IMR-90 (cell line): ENCODE measurements at regions not wholly inside any gene's neighbourhood (a gene's known extent, or its start where the extent isn't known, plus 50 kb on each side); places are given as distances from the start of the nearest gene placed in this dataset.

Experiments
- ATAC-seq: fragments of 200-7000 bp; cut with Tn5 transposase; 2 replicates; pipeline ENCODE4 v1.9.1; 2020; ENCODE audit warnings: low read depth, mild to moderate bottlenecking, moderate library complexity
- BruUV-seq: library from RNA; stranded (reverse); fragments of 400-500 nt; replicated peaks from 2 replicates; lab custom pipeline; 2021; lab: Mats Ljungman, UMichigan
- CTCF ChIA-PET: fragments of 300-600 bp; formaldehyde crosslinking; extraction: SDS; loops from one replicate; lab custom pipeline; 2021; ENCODE audit warnings: antibody characterized with exemption; lab: Yijun Ruan, JAX
- POLR2A ChIA-PET: fragments of 300-600 bp; sonication (Branson Sonifier 250); formaldehyde crosslinking; loops from one replicate; lab custom pipeline; 2022; ENCODE audit warnings: antibody characterized with exemption; ENCODE audit not compliant: unreplicated experiment; lab: Charles Lee
- DNase-seq: peaks from one replicate; pipeline ENCODE4 v3.0.0; 2013
- H2AFZ ChIP-seq: replicated peaks from 2 replicates; pipeline ENCODE3; 2013; ENCODE audit warnings: low read length, mild to moderate bottlenecking; ENCODE audit not compliant: poor library complexity
- H2AK5ac ChIP-seq: 2 replicates; pipeline ENCODE4 v1.6.1; 2013; ENCODE audit warnings: low read depth, low read length, inconsistent platforms
- H2AK9ac ChIP-seq: replicated peaks from 2 replicates; pipeline ENCODE3; 2013; ENCODE audit warnings: mild to moderate bottlenecking, low read depth, low read length, moderate library complexity; ENCODE audit not compliant: poor library complexity
- H2BK120ac ChIP-seq: 2 replicates; pipeline ENCODE4 v1.6.1; 2013; ENCODE audit warnings: low read depth, low read length, inconsistent platforms
- H2BK15ac ChIP-seq: 3 replicates; pipeline ENCODE4 v1.6.1; 2013; ENCODE audit warnings: low read depth, low read length, inconsistent platforms
- H2BK20ac ChIP-seq: 2 replicates; pipeline ENCODE4 v1.6.1; 2013; ENCODE audit warnings: low read depth, mild to moderate bottlenecking, inconsistent platforms, low read length, moderate library complexity
- H2BK5ac ChIP-seq: 2 replicates; pipeline ENCODE4 v1.6.1; 2013; ENCODE audit warnings: mild to moderate bottlenecking, low read depth, low read length, inconsistent platforms; ENCODE audit not compliant: poor library complexity, severe bottlenecking
- H3K14ac ChIP-seq: replicated peaks from 2 replicates; pipeline ENCODE4 v1.6.1; 2013; ENCODE audit warnings: low read depth, low read length, inconsistent platforms
- H3K18ac ChIP-seq: 2 replicates; pipeline ENCODE4 v1.6.1; 2013; ENCODE audit warnings: low read depth, low read length, control low read depth
- H3K23ac ChIP-seq: 2 replicates; pipeline ENCODE4 v1.6.1; 2013; ENCODE audit warnings: low read depth, low read length, inconsistent platforms
- H3K27ac ChIP-seq: 2 replicates; pipeline ENCODE4 v1.5.1; 2013; ENCODE audit warnings: mild to moderate bottlenecking, control low read depth, low read length; ENCODE audit not compliant: insufficient read depth
- H3K27me3 ChIP-seq: 2 replicates; pipeline ENCODE4 v1.6.1; 2013; ENCODE audit warnings: low read length; ENCODE audit not compliant: control insufficient read depth, insufficient read depth
- H3K36me3 ChIP-seq: 2 replicates; pipeline ENCODE4 v1.6.1; 2013; ENCODE audit warnings: low read length, mixed read lengths; ENCODE audit not compliant: control insufficient read depth, insufficient read depth
- H3K4ac ChIP-seq: 2 replicates; pipeline ENCODE4 v1.6.1; 2013; ENCODE audit warnings: low read depth, low read length, inconsistent platforms
- H3K4me1 ChIP-seq: 2 replicates; pipeline ENCODE4 v1.6.1; 2013; ENCODE audit warnings: low read length, mixed read lengths; ENCODE audit not compliant: control insufficient read depth, insufficient read depth
- H3K4me2 ChIP-seq: 2 replicates; pipeline ENCODE4 v1.6.1; 2013; ENCODE audit warnings: low read depth, mild to moderate bottlenecking, control low read depth, low read length, moderate library complexity
- H3K4me3 ChIP-seq: 2 replicates; pipeline ENCODE4 v1.5.1; 2013; ENCODE audit warnings: low read depth, mild to moderate bottlenecking, control low read depth, low read length, moderate library complexity; ENCODE audit not compliant: insufficient read depth
- H3K56ac ChIP-seq: 2 replicates; pipeline ENCODE4 v1.6.1; 2013; ENCODE audit warnings: low read length, inconsistent platforms; ENCODE audit not compliant: insufficient read depth; ENCODE audit errors: extremely low read depth
- H3K79me1 ChIP-seq, 2 experiments: 2 replicates each; pipeline ENCODE4 v1.6.1; 2013; ENCODE audit warnings: low read length in 2 of 2, inconsistent platforms in 1 of 2, low read depth in 1 of 2
- H3K9ac ChIP-seq: 2 replicates; pipeline ENCODE4 v1.6.1; 2013; ENCODE audit warnings: low read depth, low read length, control low read depth
- H3K9me1 ChIP-seq: 2 replicates; pipeline ENCODE4 v1.6.1; 2013; ENCODE audit warnings: low read length, inconsistent platforms; ENCODE audit not compliant: insufficient read depth
- H3K9me3 ChIP-seq: 2 replicates; pipeline ENCODE4 v1.6.1; 2013; ENCODE audit warnings: low read length; ENCODE audit not compliant: control insufficient read depth, insufficient read depth
- H4K20me1 ChIP-seq: 2 replicates; pipeline ENCODE4 v1.6.1; 2013; ENCODE audit warnings: low read length, inconsistent platforms; ENCODE audit not compliant: insufficient read depth
- H4K5ac ChIP-seq: 2 replicates; pipeline ENCODE4 v1.6.1; 2013; ENCODE audit warnings: mild to moderate bottlenecking, low read depth, low read length, control low read depth
- H4K8ac ChIP-seq, 2 experiments: 2 replicates each; pipeline ENCODE4 v1.6.1; 2013; ENCODE audit warnings: low read depth in 2 of 2, low read length in 2 of 2, control low read depth in 1 of 2, inconsistent platforms in 1 of 2
- H4K91ac ChIP-seq: 2 replicates; pipeline ENCODE4 v1.6.1; 2013; ENCODE audit warnings: low read depth, low read length, inconsistent platforms; ENCODE audit not compliant: insufficient read depth
- CHD1 ChIP-seq: IDR thresholded peaks from 2 replicates; pipeline ENCODE4 v1.6.1; 2012; ENCODE audit warnings: low read depth, low read length, improper control_type of control experiment
- CTCF ChIP-seq: conservative IDR thresholded peaks from 2 replicates; pipeline ENCODE4 v1.5.1; 2012; ENCODE audit warnings: mild to moderate bottlenecking, low read depth, low read length, improper control_type of control experiment
- MAFK ChIP-seq: IDR thresholded peaks from 2 replicates; pipeline ENCODE4 v1.6.1; 2012; ENCODE audit warnings: low read depth, low read length, improper control_type of control experiment
- POLR2A ChIP-seq: IDR thresholded peaks from 2 replicates; pipeline ENCODE4 v1.6.1; 2012; ENCODE audit warnings: mild to moderate bottlenecking, low read depth, low read length
- SMC3 ChIP-seq: fragments of 150-350 bp; IDR thresholded peaks from 2 replicates; pipeline ENCODE4 v1.6.1; 2016; ENCODE audit warnings: low read depth, mild to moderate bottlenecking, antibody characterized with exemption, low read length, moderate library complexity
- WGBS, 2 experiments: methylation state at CpG; one replicate each; pipeline versions ENCODE4 v1.1.5 to v1.1.7; 2013; ENCODE audit warnings: missing lambda C conversion rate in 2 of 2; ENCODE audit not compliant: insufficient read length in 1 of 2; ENCODE audit errors: extremely low coverage in 2 of 2; 5-methylcytosine and 5-hydroxymethylcytosine counted together
- dilution Hi-C: fragments of 300-500 bp; cut with HindIII; formaldehyde crosslinking; loops from one replicate; pipeline ENCODE4 v1.14.3; 2018; ENCODE audit warnings: low sequenced_read_pairs; ENCODE audit not compliant: unreplicated experiment
- in situ Hi-C: fragments of 300-500 bp; cut with MboI; formaldehyde crosslinking; loops from 3 replicates; pipeline ENCODE4 v1.14.3; 2019; ENCODE audit warnings: low sequenced_read_pairs, inconsistent platforms, mixed read lengths
- intact Hi-C: fragments of 100-400 bp; cut with micrococcal nuclease; formaldehyde crosslinking; loops from 2 replicates; pipeline ENCODE4 v1.10.0; 2022

- intact Hi-C loops: no loop called here
- WGBS, 2 experiments: 71% methylated on average over 1 of the region's 10 CpGs; no CpG with 5 or more reads in 1 of the 2 experiments
- ATAC-seq: no peak
Measured at GRCh38 chr3:128556384-128556783, 63.4 kb upstream of the GATA2 start.

More at GRCh38 chr3:128556384-128556783, 63.4 kb upstream of the GATA2 start:
- H2AFZ ChIP-seq: peak overlapping the region; percentile 3
- H2BK5ac ChIP-seq: no peak overlapping the region
- dilution Hi-C loops (no loop called here), in situ Hi-C loops (no loop called here)
- POLR2A ChIA-PET: no interaction called here
- no peak overlapping the region for H4K5ac ChIP-seq
- H2BK15ac ChIP-seq: no peak overlapping the region
- H3K9ac ChIP-seq: no peak overlapping the region
- no peak overlapping the region for H3K18ac ChIP-seq
- no peak overlapping the region for H3K4me2 ChIP-seq
- H4K20me1 ChIP-seq: no peaks in the 10 kb centered on the region
- no peak overlapping the region for H3K4ac ChIP-seq
- H3K27ac ChIP-seq: no peak overlapping the region
- no peaks in the 10 kb centered on the region for H3K79me1 ChIP-seq
- no peak for DNase-seq
- CTCF ChIA-PET: no interaction called here
- H3K4me3 ChIP-seq: no peak overlapping the region
- no peak for TF ChIP-seq SMC3
- TF ChIP-seq MAFK: no peak
- no peak for TF ChIP-seq CTCF
- no peak for TF ChIP-seq CHD1
- TF ChIP-seq POLR2A: no peak
- no peaks in the 10 kb centered on the region for H3K36me3 ChIP-seq
- H3K56ac ChIP-seq: no peak overlapping the region
- no TSS peak for BruUV-seq
- no peak overlapping the region for H4K8ac ChIP-seq
- H2AK9ac ChIP-seq: no peak overlapping the region
- peaks cover 44% of the 10 kb centered on the region for H3K27me3 ChIP-seq
- H2BK20ac ChIP-seq: no peak overlapping the region
- no peaks in the 10 kb centered on the region for H3K4me1 ChIP-seq
- H2BK120ac ChIP-seq: no peak overlapping the region
- H2AK5ac ChIP-seq: no peak overlapping the region
- no peak overlapping the region for H3K14ac ChIP-seq
- 0 out of 2 replicates have a peak overlapping the region, but pooled peaks have one; percentile 42 for H3K23ac ChIP-seq
- no peaks in the 10 kb centered on the region for H3K9me1 ChIP-seq
- H4K91ac ChIP-seq: no peak overlapping the region
- H3K9me3 ChIP-seq: no peaks in the 10 kb centered on the region; the same call in 1 of the 2 replicates
